GM12891 (cell line): ENCODE measurements at regions not wholly inside any gene's neighbourhood (a gene's known extent, or its start where the extent isn't known, plus 50 kb on each side); places are given as distances from the start of the nearest gene placed in this dataset.

Source experiments
- POLR2A ChIP-seq: IDR thresholded peaks from 2 replicates; pipeline ENCODE4 v1.6.1; 2011; ENCODE audit warnings: low read depth, low read length, control low read depth
- POLR2AphosphoS5 ChIP-seq: IDR thresholded peaks from 2 replicates; pipeline ENCODE4 v1.6.1; 2011; ENCODE audit warnings: low read depth, low read length, control low read depth
- TAF1 ChIP-seq: IDR thresholded peaks from 2 replicates; pipeline ENCODE4 v1.6.1; 2011; ENCODE audit warnings: low read depth, low read length, control low read depth

DNA sequence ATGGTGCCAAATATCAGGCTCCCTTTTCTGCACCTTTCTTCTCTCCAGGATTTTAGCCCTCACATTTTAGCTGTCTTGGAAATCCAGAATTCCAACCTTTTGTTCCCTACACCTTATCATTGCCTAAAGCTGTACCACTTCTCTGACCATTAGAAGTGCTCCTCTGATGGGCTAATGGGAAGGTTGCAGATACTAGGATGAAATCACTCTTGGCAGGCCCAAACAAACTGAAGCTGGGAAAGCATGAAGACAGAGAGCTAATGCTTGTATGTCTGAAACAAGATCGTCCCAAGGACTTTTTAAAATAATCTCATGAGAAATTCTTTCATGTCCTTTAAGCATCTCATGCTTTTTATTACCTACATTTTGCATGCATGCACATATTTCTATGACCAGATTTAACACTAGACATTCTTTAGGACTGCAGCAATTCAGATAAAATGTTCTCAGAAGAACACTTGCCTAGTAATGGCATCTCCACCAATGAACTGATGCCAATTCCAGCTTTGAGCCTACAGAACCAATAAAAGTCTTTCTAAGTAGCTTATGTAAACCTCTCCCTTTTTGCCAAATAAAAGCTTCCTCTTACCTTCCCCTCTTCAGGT lies 98.4 kb upstream of the OSR1 start:
- TF ChIP-seq POLR2AphosphoS5 (no peak), POLR2A (no peak), TAF1 (no peak)
